OCI-LY3 (cell line): ENCODE measurements at regions not wholly inside any gene's neighbourhood (a gene's known extent, or its start where the extent isn't known, plus 50 kb on each side); places are given as distances from the start of the nearest gene placed in this dataset.

Experiments
- CTCF ChIP-seq: fragments of 200-600, 300-600 bp; sonication (generic); IDR thresholded peaks from 2 replicates; pipeline ENCODE4 v1.5.1; 2014; ENCODE audit warnings: antibody characterized with exemption, low read length, low read depth
- EZH2phosphoT487 ChIP-seq: fragments of 200-600 bp; shearing (Covaris generic); IDR thresholded peaks from 2 replicates; pipeline ENCODE4 v1.6.1; 2018; ENCODE audit warnings: antibody characterized with exemption, mixed run types, low read depth

GRCh38 chr1:81135524-81135923 is 665.2 kb upstream of the ADGRL2 start:
- TF ChIP-seq CTCF, result no peak
- no peak for TF ChIP-seq EZH2phosphoT487
